ENCODE measurements at regions not wholly inside any gene's neighbourhood (a gene's known extent, or its start where the extent isn't known, plus 50 kb on each side); places are given as distances from the start of the nearest gene placed in this dataset.

GRCh38 chr2:13003500-13003899 is 286.8 kb downstream of the TRIB2 start:
- no peaks in the 10 kb centered on the region for H3K9me3 Mint-ChIP-seq
- DNase-seq (ENCODE audit: low spot score) (no peak), ATAC-seq (no peak)
- H3K4me2 ChIP-seq: no peak overlapping the region
- H2AFZ ChIP-seq: no peak overlapping the region
- no peak overlapping the region for H3K4me3 Mint-ChIP-seq
- no peaks in the 10 kb centered on the region for H3F3A ChIP-seq (replicated peaks; ENCODE audit: low read depth)
- no peaks in the 10 kb centered on the region for H3K4me1 ChIP-seq (ENCODE audit: insufficient read depth)
- H3K27me3 ChIP-seq (ENCODE audit: insufficient read depth): no peaks in the 10 kb centered on the region
- H3K36me3 Mint-ChIP-seq (ENCODE audit: low read depth): no peaks in the 10 kb centered on the region
- no peak overlapping the region for H3K27ac ChIP-seq (ENCODE audit: low read depth)
- H4K20me1 ChIP-seq (replicated peaks; ENCODE audit: insufficient read depth): no peaks in the 10 kb centered on the region; the same call in 1 of the 2 replicates
- no peaks in the 10 kb centered on the region for H3K36me3 ChIP-seq (ENCODE audit: insufficient read depth)
- no peak overlapping the region for H3K4me3 ChIP-seq
- no peaks in the 10 kb centered on the region for H3K79me2 ChIP-seq (replicated peaks; ENCODE audit: insufficient read depth)
- no peaks in the 10 kb centered on the region for H3K9me2 ChIP-seq (ENCODE audit: insufficient read depth)
- peaks cover 20% of the 10 kb centered on the region; the same call in 2 of the 3 replicates for H3K4me1 Mint-ChIP-seq
- H3K27me3 Mint-ChIP-seq (ENCODE audit: insufficient read depth, low read depth, poor library complexity): no peaks in the 10 kb centered on the region
- no peak overlapping the region for H3K27ac Mint-ChIP-seq
- TF ChIP-seq JUNB (IDR thresholded peaks at IDR 0.05; ENCODE audit: unreplicated experiment) (no peak), EZH2phosphoT487 (IDR thresholded peaks at IDR 0.05; ENCODE audit: unreplicated experiment) (no peak), ZNF462 (CRISPR knock-in tag; IDR thresholded peaks at IDR 0.05) (no peak), CTCF (conservative IDR thresholded peaks at IDR 0.05; ENCODE audit: low read depth in 2 of 2) (no peak), ZNF114 (CRISPR knock-in tag; IDR thresholded peaks at IDR 0.05) (no peak)
